LoVo (cell line): ENCODE measurements at regions not wholly inside any gene's neighbourhood (a gene's known extent, or its start where the extent isn't known, plus 50 kb on each side); places are given as distances from the start of the nearest gene placed in this dataset.

ENCODE experiments used
- DNase-seq: peaks from one replicate; pipeline ENCODE4 v3.0.0-alpha.2; 2016; ENCODE audit warnings: low spot score

DNA sequence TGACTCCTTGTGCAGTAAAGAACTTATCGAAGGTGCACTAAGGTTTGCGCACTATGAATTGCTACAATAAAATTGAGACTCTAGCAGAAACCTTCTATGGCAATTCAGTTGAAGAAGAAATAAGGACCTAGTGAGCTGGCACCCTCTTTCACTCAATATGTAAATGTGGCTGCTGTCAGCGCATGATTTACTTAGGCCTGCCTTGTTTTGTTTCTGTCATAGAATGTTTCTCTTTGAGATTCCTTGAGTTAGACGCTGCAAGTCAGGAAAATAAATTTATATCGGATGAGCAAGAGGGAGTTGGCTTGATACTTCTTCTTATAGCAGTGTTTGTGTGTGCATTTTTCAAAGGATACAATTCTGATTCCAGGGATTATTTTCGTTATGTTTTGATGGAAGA is 322.1 kb downstream of the BLID start:
- DNase-seq, result no peak

DNA sequence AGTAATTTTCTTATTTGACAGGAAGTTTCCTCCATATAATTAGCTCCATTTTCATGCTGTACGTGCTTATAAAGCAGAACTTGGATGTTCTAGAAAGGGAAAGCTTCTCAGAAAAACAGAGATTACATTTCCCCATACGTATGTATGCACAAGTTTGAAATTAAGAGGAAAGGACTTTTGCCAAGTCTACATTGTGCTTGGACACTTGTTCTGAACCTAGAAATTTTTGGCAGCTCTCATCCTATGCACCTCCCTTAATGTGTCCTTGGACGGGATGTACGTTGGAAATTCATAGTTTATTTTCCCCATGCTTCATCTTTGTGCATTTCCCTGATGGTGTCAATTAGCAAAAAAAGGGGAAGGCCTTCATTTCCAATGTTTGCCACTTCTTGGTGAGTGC is 322.7 kb downstream of the BLID start:
- no peak for DNase-seq

DNA sequence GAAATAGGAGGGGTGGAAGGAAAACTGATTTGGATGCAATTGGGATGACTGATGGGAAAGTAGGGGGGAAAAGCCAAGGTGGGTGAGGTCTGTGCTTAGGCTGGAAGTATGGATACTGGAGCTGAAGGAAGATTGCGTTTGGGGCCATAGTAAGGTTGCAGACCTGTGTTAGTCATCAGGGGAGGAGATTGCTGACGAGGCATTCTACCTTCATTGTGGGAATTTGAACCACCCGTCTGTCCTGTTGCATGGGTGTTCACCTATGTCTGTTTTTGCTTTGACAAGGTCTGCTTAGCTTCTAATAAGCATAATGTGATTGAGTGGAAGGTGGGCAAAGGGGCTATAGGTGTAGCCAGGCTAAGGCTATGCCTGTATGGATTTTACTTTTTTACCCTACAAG is 323.8 kb downstream of the BLID start:
- DNase-seq, result no peak

DNA sequence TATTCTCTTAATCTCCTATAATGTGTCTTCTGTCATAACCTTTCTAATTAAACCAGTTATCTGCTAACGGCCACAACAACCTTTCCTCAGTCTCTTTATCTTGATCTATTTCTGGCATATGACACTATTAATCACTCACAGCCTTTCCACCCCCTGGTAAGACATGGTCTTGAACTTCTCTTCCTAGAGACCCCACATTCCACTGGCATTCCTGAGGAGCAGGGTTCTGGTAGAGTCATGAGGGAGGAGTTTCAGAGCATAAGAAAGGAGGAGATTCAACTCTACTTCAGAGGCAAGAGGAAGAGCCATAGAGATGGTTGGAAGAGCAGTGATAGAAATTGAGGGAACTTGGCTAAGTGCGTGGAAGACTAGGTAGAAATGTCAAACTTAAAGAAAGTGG is 325.6 kb downstream of the BLID start:
- DNase-seq, result no peak

DNA sequence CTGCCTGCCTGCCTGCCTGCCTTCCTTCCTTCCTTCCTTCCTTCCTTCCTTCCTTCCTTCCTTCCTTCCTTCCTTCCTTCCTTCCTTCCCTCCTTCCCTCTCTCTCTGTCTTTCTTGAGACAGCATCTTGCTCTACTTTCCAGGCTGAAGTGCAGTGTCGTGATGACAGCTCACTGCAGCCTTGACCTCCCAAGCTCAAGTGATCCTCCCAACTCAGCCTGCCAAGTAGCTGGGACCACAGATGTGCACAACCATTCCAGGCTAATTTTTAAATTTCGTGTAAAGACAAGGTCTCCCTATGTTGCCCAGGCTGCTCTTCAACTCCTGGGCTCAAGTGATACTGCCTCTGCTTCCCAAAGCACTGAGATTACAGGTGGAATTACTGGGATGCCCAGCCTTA is 328.2 kb upstream of the SORL1-AS1 start:
- DNase-seq, result no peak

DNA sequence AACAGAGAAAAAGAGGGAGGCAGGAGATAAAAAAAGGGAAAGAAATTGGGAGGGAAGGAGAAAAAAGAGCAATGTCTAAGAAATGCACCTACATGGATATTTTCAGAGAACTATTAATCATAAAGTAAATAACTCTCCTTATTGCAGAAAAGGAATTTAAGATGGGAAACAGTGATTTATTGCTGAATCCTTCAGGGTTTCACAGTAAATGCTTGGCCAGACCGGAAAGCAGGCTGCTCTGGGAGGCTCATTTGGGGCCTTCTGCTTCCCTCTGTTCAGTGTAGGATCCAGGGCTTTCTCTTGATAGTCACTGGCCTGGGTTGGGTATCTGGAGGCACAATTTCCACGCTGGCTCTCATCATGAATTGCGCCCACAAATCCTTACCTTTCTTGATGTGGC is 324.3 kb upstream of the SORL1-AS1 start:
- no peak for DNase-seq

DNA sequence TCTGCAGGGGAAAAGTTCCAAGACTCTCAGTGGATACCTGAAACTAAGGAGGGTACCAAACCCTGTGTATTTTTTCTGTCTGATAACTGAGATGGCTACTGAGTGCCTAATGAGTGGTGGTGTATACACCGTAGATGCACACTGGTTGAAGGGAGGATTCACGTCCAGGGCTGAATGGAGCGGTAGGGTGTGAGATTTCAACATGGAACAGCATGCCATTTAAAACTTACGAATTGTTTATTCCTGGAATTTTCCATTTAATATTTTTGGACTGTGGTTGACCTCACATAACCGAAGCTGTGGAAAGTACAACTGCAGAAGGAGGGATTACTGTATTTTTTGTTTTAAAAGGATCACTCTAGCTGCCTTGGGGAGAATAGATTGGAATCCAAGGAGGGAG is 322.5 kb upstream of the SORL1-AS1 start:
- DNase-seq, result no peak

DNA sequence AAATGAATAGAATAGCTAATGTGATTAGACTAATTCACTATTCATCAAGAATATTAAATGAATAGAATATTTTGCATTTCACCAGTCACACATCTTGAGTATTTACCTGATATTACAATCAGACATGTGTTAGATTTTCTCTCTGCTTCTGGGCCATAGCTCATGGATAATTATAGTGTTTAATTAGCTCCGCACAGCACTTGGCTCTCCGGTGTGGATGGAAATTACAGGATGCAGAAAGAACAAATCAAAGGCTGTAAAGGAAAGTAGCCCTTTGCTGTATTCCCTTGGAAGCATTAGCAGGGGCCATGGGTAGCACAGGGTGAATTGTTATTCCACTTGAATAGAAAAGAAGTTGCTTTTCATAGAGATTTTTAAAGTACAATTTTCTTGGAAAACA is 320.3 kb upstream of the SORL1-AS1 start:
- DNase-seq, result no peak

DNA sequence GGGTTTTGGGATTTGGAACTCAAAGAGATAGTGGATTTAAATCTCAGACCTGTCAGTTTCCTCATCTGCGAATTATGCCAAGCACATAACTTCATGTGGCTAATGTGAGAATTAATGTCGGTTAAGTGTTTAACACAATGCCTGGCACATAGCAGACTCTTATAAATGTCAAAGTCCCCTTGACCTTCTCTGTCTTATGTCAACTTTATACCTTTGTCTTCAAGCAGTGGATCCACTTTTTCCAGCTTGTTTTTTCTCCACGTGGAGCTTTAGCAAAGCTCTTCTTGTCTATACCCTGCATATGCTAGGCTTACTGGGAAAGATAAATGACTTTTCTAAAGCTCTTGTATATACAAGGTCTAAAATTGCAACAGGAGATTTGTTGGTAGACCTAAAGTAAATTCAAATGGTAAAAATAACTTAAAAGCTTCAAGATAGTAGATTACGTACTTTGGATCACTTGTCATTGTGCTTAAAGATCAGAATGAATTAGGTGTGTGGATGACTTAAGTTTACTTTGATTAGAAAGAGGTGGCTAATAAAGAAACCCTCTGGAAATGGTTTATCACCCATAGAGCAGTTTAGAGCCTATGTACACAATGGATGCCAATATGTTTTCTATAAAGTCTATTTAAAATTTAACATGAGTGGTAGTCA is 318.3 kb upstream of the SORL1-AS1 start:
- DNase-seq, result no peak

DNA sequence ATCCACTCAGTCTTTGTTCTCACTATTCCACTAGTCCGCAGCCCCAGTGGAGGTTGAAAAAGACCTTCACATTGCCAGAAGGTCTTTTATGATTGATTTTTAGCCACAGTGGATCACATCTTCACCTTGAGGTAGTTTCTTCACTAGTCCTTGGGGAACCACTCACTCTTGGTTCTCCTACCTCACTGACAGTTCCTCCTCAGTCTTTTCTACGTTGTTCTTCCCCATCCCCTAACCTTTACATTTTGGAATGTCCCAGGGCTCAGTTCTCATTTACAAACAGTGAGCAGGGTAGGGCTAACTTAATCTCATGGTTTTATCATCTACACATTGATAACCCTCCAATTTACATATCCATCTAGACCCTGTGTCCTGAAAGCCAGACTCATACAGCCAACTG is 316.4 kb upstream of the SORL1-AS1 start:
- DNase-seq, result no peak

DNA sequence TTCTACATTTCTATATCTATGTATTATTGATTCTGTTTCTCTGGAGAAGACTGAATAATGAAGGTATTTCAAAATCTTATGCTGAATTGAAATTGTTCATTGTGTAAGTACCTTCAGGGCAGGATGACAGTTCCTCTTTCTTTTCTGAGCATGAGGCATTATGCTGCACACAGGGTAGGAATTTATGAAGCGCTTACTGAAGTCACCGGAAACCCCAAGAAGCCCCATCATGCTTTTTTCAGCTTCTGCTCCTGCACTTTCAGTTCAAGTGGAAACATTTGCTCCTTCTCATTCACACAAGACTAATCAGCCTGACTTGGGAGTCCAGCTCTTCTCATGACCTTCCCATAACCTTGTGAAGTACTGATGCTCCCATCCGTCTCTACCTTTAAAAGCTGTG is 314.7 kb upstream of the SORL1-AS1 start:
- no peak for DNase-seq

DNA sequence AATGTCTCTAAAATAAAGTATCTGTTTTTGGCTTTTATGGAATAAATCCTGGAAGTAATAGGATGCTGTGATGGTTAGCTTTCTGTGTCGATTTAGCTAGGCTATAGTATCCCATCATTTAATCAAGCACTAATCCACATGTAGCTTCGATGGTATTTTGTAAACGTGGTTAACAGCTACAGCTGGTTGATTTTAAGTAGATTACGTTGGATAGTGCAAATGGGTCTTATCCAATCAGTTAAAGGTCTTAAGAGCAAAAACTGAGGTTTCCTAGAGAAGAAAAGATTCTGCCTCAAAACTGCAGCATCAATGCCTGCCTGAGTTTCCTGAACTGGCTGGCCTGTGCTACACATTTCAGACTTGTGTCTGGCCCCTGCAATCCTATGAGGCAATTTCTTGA is 314.2 kb upstream of the SORL1-AS1 start:
- DNase-seq, result no peak

DNA sequence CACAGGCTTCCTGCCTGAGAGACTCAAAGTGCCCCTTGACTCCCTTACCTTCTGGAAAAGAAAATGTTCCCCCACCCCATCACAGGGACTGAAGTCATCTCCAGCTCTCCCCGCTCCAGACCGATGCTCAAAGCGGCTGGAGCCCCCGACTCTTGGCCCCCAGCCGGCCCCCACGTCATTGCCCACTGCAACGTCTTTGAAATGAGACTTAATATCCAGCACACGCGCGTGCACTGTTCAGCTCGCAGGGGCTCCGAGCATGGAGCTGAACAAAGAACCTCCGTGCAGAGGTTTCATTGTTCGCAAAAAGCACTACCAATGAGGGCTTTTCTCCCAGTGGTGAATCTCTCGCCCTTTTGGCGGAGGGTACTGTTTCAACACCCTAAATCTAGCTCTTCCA is 313.4 kb upstream of the SORL1-AS1 start:
- DNase-seq, result no peak

DNA sequence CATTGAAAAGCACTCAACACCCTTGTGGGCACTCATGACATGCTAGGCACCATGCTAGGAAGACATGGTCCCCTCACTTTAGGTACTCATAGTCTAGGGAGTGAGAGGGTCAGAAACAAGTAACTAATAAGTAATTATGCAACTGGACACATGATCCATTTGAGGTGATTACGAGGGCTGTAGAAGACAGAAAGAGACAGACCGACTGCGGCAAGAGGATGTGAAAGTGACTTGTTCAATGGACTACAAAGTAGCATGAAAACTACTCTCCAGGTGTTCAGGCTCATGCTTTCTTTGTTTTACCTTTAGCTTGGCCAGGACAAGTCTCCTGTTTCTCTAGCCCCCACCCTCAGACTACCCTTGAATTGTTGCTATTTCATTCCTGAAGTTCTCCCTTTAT is 310.8 kb upstream of the SORL1-AS1 start:
- DNase-seq, result no peak

DNA sequence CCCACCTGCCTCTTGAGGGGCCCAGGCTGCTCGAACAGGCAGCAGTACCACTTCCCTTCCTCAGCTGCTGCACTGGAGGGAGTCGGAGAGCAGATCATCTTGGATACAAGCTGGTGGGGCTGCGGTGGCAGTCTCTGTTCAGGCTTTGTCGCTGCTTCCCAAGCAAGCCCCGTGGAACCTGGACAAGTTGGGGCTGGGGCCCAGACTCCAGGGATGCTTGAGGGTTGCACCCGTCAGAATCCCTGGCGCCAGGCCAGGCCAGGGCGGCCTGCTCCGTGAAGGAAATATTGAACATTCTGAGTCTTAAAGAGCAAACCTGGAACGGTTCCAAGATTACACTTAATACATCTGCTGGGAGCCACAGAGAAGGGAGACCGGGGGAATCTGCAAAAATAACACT is 310.1 kb upstream of the SORL1-AS1 start:
- DNase-seq, result no peak

DNA sequence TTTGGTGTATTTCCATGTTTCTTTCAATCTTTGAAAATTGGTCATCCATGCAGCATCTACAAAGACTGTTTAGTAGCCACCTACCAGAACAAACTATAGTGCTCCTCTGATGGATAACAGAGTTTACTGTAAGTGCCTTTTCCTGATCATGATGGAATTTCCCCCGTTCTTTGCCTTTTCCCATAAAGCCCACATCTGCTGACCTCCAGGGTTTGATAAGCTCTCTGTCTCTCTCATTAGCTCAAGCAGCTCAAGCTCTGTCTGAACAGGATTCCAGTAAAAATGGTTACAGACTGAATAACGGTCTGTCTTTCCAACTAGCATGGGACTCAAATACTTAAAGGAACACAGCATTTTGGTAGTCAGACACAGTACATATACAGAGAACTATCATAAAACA is 308.4 kb upstream of the SORL1-AS1 start:
- DNase-seq, result no peak

DNA sequence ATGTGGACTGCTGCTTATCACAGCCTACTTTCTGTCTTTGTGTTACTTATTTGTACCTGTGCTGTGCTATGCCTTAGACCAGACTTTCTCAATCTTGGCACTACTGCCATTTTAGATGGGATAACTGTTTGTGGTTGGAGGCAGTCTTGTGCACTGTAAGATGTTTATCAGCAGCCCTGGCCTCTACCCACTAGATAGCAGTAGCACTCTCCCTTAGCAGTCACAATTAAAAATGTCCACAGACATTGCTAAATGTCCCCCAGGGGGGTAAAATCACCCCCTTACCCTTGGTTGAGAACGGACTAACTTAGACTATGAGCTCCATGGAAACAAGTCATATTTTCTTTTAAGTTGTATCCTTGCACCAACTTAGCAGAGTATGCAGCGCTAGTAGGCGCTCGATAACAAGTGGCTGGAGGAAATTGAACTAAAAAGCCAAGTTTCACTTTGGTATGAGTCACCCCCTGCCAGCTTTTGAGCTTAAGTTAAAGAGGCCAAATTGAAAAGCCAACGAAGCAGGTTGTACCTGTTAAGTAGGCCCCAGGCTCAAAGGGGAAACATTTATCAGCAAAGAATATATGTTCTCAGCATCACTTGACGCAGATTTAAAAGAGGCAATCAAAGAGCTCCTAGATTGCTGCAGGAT is 304.8 kb upstream of the SORL1-AS1 start:
- no peak for DNase-seq

DNA sequence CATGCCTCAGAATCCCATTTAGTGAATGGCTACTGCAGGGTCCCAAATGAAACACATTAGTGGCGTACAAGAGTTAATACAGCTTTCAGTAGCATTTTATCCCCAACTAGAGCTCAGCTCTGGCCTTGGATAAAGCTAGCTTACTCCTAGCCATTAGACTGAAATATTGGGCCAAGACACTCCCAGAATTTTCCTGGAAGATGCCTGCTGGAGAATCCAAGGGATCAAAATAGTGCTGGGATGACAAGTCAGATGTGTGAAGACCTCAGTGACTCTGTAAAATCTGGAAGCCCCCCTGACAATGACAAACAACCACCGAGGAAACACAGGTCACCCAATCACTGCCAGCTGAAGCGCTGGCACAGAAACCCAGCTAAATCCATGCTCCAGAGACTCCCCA is 303.1 kb upstream of the SORL1-AS1 start:
- DNase-seq, result no peak

DNA sequence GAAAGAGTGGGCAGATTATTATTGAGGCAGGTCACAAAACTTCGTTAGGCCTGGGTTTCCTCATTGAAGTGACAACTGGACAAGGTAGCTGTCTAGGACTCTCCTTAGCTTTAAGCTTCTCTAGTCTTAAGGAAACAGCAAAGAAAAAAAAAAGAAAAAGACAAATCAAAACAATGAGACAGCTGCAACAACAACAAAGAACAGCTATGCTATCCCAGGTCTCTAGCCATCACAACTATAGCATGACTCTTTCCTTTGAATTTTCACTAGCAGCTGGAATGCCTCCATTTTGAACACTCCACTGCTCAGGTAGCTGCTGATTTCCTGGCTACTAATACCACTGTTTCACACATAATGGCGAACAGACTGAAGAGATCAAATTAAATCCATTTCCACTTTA is 302.4 kb upstream of the SORL1-AS1 start:
- DNase-seq, result no peak

DNA sequence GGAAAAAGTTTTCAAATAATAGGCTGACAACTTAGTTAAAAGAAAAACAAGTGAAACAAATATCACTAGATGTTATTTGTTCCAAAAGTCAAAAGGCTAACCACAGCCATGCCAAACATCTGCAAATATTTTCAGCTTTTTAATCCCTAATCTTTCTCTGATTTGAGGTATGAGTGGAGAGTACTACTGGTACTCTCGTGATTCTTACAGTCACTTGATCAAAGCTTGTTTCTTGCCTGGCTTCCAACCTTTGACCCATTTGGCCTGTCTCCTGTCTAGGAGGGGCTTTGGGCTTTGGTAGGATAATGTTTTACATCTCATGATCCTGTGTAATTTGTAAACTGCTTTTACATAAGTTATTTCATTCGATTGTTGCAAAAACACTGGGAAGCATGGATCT is 301.8 kb upstream of the SORL1-AS1 start:
- no peak for DNase-seq

DNA sequence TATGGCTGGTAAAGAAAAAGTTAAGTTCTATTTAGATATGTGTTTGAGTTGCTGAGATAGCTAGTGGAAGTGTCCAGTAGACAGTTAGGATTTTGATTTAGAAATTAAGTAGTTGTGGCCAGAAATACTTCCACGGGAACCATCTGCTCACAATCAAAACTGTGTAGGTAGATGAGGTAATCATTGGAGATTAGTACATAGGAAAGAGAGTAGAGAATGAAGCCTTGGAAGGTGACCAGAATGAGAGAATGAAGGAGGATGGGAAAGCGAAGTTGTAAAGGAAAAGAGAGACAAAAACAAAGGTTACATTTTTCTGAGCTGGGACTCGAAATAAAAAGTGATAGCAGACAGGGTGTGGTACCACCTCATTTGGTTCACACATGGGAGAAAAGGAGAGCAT is 296.9 kb upstream of the SORL1-AS1 start:
- no peak for DNase-seq

DNA sequence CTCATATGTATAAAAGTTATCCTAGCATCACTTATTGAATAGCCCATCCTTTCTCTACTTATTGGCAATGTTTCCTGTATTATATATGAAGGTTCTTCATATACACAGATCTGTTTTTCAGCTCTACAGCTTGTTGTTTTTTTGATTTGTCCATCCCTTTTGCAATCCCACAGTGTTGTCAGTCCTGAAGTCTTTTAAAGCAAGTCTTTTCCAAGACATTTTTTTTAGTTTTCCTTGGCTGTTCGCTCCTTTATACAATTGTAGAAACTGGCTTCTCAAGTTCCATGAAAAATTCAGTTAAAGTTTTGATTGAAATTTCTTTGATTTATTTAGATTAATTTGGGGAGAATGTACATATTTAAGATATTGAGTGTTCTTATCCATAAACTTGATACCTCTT is 295.3 kb upstream of the SORL1-AS1 start:
- no peak for DNase-seq

DNA sequence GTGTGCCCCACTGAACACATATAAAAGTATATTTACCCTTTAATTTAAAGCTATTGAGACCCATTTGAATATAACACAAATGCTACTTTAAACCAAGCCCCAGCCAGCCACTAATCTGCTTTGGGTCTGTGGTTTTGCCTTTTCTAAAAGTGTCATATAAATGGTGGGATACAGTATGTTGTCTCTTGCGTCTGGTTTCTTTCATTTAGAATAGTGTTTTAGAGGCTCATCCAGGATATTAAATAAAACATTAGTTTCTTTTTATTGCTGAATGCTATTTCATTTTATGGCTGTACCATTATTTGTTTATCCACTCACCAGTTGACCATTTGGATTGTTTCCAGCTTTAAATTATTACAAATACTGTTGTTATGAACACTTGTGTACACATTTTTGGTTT is 290.5 kb upstream of the SORL1-AS1 start:
- DNase-seq, result no peak

DNA sequence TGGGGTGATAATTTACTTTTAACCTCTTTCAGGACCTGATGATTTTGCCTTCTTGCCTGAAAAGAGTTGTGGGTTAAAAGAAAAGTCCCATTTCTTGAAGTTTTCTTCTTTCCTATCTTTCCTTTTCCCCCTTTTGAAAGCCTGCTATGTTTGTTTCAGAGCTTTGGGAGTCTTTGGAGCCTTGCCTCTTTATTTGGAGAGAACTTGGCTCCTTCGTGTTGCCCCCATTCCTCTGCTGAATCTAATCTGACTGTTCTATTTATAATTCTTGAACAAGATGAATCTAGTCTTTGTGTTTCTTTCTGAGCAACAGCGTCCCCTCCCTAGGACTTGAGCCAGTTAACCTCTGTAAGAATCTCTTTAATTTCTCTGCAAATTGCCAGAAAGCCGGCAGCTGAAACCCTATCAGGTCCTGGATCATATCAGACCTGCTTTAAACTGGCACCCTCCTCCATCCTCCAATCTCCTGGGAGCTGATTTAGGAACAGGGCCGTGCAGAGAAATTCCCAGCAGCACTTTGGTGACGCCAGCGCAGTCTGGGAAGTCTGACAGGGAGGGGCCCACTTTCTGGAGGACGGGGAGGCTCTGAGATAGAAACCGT is 289.1 kb upstream of the SORL1-AS1 start:
- no peak for DNase-seq
